Stimulated activated CD8-positive, alpha-beta memory T cell treated with anti-CD3 and anti-CD28 coated beads, Interleukin-12 subunit alpha, Interleukin-12 subunit beta, amount 100 ng/mL, for 4 hours (primary cell): ENCODE measurements at regions not wholly inside any gene's neighbourhood (a gene's known extent, or its start where the extent isn't known, plus 50 kb on each side); places are given as distances from the start of the nearest gene placed in this dataset.
A peak's percentile ranks its signal among the peaks of the same experiment; 100 is the strongest.
"Not testable (repeated sequence)": the region's sequence is repeated elsewhere in the genome, so short reads cannot be mapped to it uniquely, and the experiment has no call there.

ENCODE experiments used
- DNase-seq: peaks from one replicate; pipeline ENCODE4 v3.0.0-alpha.2; 2020; ENCODE audit warnings: low read depth

DNA sequence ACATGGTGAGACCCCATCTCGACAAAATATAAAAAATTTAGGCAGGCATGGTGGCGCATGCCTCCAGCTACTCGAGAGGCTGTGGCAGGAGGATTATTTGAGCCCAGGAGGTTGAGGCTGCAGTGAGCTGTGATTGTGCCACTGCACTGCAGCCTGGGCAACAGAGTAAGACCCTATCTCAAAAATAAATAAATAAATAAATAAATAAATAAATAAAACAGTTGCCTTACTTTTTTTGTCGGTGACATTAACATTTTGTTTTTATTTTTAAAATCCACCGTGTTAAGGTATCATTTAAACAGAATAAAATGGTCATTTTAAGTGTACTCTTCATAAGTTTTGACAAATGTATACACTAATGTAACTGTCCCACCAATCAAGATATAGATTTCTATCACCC is 57.0 kb downstream of the RASL11A start:
- no peak for DNase-seq

DNA sequence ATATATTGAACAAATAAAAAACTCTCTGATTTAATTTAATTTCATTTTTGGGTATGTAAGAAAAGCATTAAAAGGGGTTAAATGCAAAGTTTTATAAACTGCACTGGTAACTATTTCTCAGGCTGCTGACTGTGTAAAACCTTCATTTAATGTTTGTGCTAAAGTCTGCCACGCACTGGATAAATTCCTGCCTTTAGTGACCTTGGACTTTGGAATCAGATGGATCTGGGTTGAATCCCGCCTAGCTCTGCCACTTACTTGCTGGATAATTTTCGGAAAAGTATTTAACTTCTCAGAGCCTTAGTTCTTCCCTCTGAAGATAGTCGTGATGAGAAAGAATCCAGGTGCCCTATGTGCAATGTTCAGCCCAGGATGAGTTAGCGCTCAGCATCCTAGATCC is 58.6 kb downstream of the RASL11A start:
- DNase-seq, result no peak

DNA sequence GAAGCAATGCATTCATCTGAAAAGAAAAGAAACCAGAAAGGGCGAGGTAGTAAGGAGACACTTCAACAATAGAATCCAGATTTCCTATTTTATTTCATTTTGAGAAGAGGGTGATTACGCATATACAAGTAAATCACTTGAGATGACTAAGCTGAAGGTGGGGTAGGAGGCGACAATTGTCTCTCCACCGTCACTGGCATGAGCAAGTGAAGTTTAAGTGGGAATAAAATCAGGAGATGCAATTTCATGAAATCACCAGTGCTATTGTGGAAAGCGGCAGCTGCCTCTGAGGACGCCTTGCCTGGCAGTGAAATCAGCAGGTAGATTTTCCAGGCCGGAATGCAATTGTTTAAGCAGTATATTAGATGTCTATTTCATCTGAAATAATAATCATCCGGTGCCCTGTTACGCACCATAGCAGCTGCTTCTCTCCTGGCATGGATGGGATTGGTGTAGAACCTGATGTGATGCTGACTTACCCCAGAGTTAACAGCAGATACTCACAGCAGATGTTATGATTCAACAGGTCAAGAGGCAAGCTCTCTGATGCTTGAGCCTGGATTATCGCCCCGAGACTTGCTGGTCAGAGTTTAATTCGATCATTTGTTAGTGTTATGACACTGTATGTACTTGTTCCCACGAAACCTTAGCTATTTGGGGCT is 64.3 kb downstream of the RASL11A start:
- no peak for DNase-seq

DNA sequence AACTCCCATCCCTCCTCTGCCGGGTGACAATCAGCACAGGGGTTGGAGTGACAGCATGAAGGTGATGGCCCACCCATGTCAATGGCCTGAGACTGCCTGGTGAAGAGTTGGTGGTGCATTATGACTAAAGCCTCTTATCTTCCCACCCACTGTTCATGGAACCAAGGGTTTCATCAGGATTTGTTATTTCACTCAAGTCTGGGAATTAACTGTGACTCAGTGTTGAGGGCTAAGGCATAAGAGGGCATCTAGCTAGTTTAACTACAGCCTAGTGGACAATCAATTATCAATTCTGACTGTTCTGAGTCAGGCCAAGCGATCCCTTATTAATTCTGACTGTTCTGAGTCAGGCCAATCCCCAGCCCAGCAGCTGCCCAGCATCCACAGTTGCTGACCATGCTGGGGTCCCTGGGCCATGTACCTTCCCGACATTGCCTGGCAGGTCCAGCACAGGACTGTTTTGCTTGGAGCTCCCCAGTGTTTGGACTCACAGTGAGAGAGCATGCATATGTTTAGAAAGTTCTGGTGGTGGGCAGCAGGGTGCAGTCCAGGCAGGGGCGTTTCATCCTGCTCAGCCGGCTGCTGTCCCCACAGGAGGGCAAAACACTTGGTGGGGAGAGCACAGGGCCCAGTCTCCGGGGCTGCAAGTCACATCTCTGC is 65.5 kb downstream of the RASL11A start:
- DNase-seq, result no peak

DNA sequence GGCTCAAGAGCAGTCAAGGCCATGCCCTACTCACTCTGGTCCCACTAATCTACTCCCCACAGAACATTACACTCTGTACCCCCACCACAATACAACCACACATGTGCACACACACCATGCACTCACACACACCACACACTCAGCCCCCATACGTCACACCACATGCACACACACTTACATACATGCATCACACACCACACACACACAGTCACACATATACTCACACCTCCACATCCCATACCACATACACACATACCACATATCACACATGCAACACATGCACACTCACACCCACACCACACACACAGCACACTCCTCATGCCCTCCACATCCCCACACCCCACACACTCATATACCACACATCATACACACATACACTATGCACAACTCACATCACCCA is 67.6 kb downstream of the RASL11A start:
- DNase-seq, result no peak

DNA sequence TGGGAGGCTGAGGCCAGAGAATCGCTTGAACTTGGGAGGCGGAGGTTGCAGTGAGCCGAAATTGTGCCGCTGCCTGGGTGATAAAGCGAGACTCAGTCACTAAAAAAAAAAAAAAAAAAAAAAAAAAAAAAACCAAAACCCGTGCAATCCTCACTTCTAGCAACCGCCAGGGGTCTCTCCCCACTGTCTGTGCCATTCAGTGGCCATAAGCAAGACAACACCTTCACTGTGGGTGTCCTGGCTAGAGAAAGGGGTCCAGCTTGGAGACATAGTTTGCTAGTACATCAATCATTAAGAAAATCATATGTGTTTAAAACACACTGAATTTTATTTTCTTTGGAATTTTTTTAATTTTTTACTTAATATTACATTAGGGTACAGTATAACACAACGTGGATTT is 68.2 kb downstream of the RASL11A start:
- DNase-seq, result no peak

DNA sequence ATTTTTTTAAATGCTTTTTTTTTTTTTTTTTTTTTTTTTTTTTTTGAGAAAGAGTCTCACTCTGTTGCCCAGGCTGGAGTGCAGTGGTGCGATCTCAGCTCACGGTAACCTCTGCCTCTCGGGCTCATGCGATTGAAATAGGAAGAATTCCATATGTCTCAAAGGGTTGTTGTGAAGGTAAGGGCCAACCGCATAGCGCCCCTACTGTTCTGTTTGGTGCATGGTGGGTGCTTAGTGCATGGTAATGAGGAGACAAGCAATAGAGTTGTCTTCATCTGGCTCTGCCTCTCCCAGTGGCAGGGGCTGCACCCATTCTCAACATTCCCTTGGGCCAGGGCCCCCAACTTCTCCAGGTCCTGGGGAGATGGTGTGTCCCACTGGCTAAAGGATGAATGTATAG is 68.7 kb downstream of the RASL11A start:
- DNase-seq, result no peak

DNA sequence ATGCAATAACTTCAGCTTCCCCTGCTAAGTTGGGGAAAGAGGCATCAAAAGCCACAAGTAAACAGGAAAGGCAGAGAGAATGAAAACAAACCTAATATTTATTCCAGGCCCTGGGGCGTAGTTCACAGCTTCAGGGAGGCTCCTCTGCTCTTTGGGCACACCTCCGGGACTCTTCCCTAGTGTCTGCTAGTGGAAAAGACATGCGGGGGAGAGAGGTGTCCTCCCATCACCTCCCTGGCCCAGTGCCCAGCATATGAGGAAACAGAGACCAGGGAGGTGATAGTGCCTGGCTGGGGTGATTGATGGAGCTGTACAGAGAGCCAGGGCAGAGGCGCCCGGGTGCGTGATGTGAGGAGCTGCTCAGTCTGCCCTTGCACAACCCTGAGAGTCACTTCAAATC is 71.0 kb downstream of the RASL11A start:
- no peak for DNase-seq

DNA sequence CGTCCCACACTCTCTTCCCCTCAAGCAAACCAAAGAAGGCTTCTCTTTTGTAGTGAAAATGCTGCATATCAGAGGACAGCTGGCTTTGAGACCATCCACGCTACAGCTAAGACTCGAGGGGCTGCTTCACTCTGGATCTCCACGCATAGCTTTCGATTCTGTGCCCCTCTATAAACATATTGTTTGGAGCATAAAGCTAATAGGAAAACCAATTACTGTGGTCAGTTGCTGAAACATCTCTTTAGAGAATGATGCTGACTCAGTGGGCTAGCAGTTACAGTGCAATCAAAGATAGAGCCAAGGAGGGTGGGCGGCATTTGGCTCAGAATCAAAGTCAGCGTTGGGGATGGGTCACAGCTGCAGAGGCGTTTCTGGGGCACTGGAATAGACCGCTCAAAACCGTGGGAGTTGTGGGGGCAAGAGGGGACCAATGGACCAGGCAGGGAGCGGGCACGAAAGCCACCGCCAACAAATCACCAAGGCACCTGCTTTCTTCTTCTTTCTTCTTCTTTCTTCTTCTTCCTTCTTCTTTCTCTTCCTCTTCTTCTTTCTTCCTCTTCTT is 76.7 kb downstream of the RASL11A start:
- DNase-seq, result no peak

DNA sequence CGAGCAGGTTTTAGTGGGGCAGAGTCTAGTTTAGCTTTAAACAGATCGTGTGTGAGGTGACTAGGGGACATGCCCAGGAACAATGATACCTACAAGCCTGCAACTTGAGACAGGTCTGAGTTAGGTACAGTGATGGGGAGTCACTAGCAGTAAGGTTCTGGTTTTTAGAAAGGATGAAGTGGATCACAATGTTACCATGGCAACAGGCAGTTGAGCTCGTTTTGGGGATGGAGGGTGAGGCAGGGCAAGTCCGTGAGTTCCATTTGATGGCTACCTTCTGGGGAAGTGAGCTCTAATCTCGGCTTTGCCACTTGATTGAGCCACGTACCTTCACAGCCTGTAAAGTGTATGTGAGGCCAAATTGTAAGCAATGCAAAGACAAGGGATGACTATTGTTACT is 76.0 kb upstream of the GTF3A start:
- DNase-seq, result no peak

DNA sequence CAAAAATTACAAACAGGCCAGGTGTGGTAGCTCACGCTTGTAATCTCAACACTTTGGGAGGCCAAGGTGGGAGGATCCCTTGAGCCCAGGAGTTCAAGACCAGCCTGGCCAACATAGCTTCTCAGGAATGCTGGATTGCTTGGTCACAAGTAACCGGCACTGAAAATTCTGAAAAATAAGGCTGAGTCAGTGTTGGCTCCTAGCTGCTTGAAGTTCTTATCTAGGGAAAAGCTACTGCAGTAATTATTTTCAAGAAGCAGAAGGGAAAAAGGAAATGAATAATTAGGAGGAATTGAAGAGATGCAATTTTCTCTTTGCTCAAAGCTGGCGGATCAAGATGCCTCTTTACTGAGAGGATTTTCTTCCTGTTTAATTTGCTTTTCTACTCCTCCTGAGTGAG is 75.0 kb upstream of the GTF3A start:
- DNase-seq, result no peak

DNA sequence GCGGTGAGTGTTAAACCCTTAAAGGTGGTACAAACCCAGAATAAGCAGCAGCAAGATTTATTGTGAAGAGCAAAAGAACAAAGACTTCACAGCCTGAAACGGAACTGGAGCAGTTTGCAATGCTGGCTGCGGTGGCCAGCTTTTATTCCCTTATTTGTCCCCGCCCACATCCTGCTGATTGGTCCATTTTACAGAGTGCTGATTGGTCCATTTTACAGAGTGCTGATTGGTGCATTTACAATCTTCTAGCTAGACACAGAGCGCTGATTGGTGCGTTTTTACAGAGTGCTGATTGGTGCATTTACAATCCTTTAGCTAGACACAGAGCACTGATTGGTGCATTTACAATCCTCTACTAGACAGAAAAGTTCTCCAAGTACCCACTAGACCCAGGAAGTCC is 73.6 kb upstream of the GTF3A start:
- not testable (repeated sequence) for DNase-seq

DNA sequence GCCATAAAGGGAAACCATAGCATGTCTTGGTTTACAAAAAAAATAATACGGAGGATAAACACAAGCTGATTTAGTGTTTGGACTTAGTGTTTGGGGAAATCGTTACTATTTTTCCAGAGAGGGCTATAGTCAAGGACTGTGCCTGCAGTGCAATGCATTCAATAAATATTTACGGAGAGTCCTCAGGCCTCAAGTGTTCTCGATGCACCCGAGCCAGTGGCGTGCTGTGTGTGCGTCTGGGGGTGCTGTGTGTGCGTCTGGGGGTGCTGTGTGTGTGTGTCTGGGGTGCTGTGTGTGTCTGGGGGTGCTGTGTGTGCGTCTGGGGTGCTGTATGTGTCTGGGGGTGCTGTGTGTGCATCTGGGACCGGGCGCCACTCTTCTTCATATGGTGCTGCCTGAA is 71.7 kb upstream of the GTF3A start:
- no peak for DNase-seq

DNA sequence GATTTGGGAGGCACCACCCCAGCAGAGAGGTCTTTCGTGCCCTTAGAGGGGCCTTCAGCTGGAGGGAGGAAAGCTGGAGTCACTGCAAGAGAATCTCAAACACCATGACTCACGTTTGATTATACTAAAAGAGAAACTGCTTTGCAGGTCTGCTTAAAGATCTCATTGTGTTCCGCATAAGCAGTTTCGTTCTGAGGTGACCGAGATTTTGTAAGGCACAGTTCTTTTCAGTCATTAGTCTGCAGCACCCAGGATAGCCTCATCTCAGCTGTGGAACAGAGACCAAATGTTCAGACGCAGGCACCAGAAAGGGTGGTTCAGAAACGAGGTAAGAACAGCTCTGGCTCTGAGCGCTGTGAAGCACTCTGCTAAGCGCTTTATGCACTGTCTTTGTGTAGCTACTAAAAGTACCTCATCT is 71.2 kb upstream of the GTF3A start:
- no peak for DNase-seq

DNA sequence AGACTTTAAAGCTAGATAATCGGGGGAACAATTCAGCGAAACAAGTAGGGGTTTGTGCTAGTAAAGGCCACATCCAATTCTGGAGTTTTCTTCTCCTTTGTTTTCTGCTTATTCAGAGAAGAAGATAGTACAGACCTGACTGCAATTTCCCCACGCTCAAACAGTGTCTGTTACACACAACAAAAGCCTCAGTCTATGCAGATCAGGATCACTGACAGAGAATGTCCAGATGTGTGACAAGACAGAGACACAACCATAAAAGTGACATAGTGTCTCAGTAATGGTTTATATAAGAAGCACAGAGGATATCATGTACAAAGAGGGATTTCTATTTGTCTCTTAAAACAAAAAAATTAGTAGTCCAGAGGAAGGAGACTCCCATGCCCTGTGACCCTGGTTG is 70.7 kb upstream of the GTF3A start:
- DNase-seq, result no peak

DNA sequence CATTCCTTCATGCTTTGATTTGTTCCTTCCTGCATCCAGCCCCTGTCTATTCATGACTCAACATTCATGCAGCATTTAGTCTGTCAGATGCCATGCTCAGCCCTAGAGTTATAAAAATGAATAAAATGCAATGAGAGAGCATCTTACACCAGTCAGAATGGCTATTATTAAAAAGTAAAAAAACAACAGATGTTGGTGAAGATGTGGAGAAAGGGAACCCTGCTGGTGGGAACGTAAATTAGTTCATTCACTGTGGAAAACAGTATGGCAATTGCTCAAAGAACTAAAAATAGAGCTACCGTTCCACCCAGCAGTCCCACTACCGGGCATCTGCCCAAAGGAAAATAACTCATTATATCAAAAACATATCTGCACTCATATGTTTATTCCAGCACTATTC is 70.0 kb upstream of the GTF3A start:
- DNase-seq, result no peak

DNA sequence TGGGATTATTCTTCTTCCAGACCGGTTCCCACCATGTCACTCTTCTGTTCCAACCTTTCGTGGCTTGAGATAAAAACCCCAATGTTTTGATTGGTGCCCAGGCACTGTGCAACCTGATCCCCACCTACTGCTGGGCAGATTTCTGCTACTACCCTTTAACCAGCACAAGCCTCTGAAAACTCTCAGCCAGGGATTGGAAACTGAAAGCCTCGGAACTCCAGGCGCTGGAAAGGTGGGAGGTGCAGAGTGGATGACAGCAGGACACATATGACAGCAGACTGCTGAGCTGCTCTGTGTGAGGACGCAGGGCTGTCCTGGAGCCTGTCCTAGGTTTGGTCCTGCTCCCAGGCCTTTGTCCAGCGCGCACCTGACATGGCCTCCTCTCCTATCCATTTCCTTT is 68.5 kb upstream of the GTF3A start:
- DNase-seq, result no peak

DNA sequence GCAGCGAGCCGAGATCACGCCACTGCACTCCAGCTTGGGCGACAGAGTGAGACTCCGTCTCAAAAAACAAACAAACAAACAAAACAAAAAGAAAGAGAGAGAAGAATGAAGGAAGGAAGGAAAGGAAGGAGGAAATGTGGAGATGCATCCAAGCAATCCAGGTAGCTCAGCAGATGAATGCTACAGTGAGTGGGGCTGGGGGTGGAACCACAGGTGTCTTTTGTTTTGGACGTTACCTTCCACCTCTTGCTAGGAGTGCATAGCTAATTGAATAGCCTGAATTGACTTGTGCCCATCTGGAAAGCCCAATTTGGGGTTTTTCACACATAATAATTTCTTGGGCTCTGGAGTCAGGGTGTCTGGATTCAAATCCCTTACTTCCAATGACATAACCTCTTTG is 66.0 kb upstream of the GTF3A start:
- no peak for DNase-seq

DNA sequence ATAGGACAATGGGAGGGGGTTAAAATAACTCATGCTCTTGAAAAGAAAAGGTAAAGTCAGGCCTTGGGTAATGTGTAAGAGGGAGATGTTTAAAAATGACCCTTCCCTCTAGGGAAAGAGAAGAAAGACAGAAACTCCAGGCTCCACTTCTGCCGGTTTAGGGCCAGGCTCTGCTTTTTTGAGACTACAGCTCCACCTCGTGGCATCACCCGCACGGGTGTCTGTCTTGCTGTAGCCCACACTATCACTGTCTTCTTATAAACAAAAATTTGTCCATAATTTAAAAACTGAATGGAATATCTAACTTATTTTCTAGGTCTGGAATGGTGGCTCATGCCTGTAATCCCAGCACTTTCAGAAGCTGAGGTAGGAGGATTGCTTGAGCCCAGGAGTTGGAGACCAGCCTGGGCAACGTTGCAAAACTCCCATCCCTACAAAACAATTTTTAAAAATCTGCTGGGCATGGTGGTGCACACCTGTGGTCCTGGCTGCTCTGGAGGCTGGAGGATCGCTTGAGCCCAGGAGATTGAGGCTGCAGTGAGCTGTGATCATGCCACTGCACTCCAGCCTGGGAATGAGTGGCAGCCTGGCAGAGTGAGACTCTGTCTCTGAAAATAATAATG is 65.1 kb upstream of the GTF3A start:
- no peak for DNase-seq

DNA sequence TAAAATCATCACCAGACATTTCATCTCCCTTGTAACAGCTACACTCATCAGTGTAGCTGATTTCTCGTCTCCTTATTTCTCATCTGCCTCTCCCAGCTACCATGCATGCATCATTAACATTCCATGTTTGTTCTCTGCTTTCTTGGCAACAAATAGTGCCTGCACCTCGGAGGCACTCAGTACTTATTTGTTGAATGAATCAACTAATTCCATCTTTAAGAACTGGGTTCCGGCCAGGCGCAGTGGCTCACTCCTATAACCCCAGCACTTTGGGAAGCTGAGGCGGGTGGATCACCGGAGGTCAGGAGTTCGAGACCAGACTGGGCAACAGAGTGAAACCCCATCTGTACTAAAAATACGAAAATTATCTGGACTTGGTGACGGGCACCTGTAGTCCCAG is 63.9 kb upstream of the GTF3A start:
- DNase-seq, result no peak

DNA sequence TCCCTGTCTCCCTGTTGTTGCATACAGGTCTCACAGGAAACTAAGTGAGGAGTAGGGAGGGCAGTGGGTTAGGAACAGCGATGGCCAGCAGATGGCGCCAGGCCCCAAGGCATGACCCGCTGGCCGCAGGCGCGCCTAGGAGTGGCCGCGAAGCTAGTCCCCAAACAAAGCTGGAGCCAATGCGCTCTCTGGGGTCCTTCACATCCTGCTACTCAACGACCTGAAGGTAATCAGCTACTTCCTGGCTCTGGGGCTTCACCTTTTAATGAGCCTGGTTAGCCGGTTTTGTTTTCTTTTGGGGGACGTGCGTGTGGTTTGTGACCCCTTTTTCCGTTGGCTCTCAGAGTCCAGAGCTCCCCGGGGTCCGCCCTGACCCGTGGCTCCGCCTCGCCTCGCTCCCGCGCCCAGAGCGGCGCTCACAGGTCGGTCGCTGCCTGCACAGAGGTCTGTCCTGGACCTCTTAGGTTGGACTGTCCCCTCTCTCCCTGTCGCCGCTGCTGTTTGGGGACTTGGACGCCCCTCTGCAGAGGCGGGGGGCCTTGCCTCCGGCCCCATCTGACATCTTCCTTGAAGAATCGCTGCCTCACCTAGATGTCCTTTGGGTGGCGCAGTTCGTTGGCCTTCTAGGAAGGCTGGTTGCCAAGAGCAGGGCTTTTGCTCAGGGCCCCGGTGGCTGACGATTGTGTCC is 62.2 kb upstream of the GTF3A start:
- DNase-seq, result peak; percentile 56

DNA sequence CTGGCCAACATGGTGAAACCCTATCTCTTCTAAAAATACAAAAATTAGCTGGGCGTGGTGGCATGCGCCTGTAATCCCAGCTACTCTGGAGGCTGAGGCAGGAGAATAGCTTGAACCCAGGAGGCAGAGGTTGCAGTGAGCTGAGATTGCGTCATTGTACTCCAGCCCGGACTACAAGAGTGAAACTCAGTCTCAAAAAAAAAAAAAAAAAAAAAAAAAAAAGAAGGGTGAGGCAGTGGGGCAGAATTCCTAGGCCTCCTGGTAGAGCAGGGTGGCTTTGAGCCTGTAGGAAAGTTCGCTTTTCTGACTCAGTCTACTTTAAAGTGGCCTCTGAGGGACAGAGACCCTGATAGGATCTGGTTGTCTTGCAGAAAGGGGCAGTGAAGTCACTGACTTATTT is 60.8 kb upstream of the GTF3A start:
- DNase-seq, result not testable (repeated sequence)

DNA sequence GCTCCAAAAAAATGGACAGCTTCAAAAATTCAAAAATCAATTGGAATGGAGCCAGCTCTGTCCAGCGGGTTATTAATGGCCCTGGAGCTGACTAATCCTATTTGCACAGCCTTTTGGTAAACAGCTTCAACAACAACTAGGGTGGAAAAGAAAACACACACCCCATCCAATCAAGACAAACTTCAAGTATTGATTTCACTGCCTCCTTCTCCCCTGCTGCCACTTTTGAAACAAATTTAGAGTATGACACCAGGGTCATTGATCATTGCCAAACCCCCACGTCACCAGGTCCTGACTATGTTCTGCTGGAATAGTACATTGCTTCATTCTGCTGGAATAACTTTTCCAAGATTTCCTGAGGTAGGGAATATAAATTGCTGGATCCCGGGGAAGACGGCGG is 56.8 kb upstream of the GTF3A start:
- DNase-seq, result no peak
